Liver (tissue), 8 donors: ENCODE measurements at regions not wholly inside any gene's neighbourhood (a gene's known extent, or its start where the extent isn't known, plus 50 kb on each side); places are given as distances from the start of the nearest gene placed in this dataset.

Experiments used
- DNase-seq: peaks from one replicate; pipeline ENCODE4 v3.0.0-alpha.2; 2017; ENCODE audit warnings: low spot score
- H3K27ac ChIP-seq, 2 donors: one replicate each; pipeline ENCODE4 v1.7.0; 2013; ENCODE audit warnings: inconsistent platforms in 2 of 2, low read length in 2 of 2, control low read depth in 1 of 2, low read depth in 1 of 2, mild to moderate bottlenecking in 1 of 2
- H3K27me3 ChIP-seq, 4 donors: one replicate each; pipeline versions ENCODE4 v1.6.1 to v1.7.0; 2013; ENCODE audit warnings: low read length in 3 of 4, inconsistent platforms in 1 of 4, mild to moderate bottlenecking in 1 of 4, moderate library complexity in 1 of 4; ENCODE audit not compliant: control insufficient read depth in 4 of 4, insufficient read depth in 4 of 4
- H3K36me3 ChIP-seq, 4 donors: one replicate each; pipeline versions ENCODE4 v1.6.1 to v1.7.0; 2013; ENCODE audit warnings: low read length in 3 of 4, mild to moderate bottlenecking in 3 of 4, low read depth in 1 of 4, moderate library complexity in 1 of 4; ENCODE audit not compliant: control insufficient read depth in 4 of 4, insufficient read depth in 3 of 4
- H3K4me1 ChIP-seq, 4 donors: one replicate each; pipeline versions ENCODE4 v1.6.1 to v1.7.0; 2013; ENCODE audit warnings: low read length in 3 of 4, mild to moderate bottlenecking in 3 of 4, moderate library complexity in 1 of 4; ENCODE audit not compliant: control insufficient read depth in 4 of 4, insufficient read depth in 4 of 4
- H3K4me3 ChIP-seq, 3 donors: one replicate each; pipeline versions ENCODE4 v1.6.1 to v1.7.0; 2013; ENCODE audit warnings: low read length in 3 of 3, control low read depth in 1 of 3, low read depth in 1 of 3, mild to moderate bottlenecking in 1 of 3
- H3K9ac ChIP-seq, 2 donors: one replicate each; pipeline ENCODE4 v1.7.0; 2013; ENCODE audit warnings: low read length in 2 of 2, mild to moderate bottlenecking in 2 of 2, moderate library complexity in 2 of 2, control low read depth in 1 of 2, low read depth in 1 of 2
- H3K9me3 ChIP-seq, 4 donors: one replicate each; pipeline versions ENCODE4 v1.6.1 to v1.7.0; 2013; ENCODE audit warnings: low read length in 3 of 4; ENCODE audit not compliant: control insufficient read depth in 4 of 4
- EGR1 ChIP-seq, 2 donors: IDR thresholded peaks; 2 replicates each; pipeline ENCODE4 v1.6.1; 2016 to 2018; ENCODE audit warnings: antibody characterized with exemption in 2 of 2, low read depth in 2 of 2
- FOXA1 ChIP-seq: IDR thresholded peaks from 2 replicates; pipeline ENCODE4 v1.6.1; 2016; ENCODE audit warnings: antibody characterized with exemption
- GABPA ChIP-seq, 2 donors: IDR thresholded peaks in 1 of 2; conservative IDR thresholded peaks in 1 of 2; 2 replicates each; pipeline ENCODE4 v1.6.1; 2016; ENCODE audit warnings: antibody characterized with exemption in 2 of 2, mild to moderate bottlenecking in 1 of 2, moderate library complexity in 1 of 2
- HNF4A ChIP-seq, 2 donors: conservative IDR thresholded peaks; 2 replicates each; pipeline ENCODE4 v1.6.1; 2016; ENCODE audit warnings: antibody characterized with exemption in 2 of 2, mild to moderate bottlenecking in 2 of 2
- HNF4G ChIP-seq: IDR thresholded peaks from 2 replicates; pipeline ENCODE4 v1.6.1; 2016; ENCODE audit warnings: antibody characterized with exemption
- JUND ChIP-seq, 2 donors: IDR thresholded peaks; 2 replicates each; pipeline ENCODE4 v1.6.1; 2016; ENCODE audit warnings: antibody characterized with exemption in 2 of 2
- NR2F2 ChIP-seq: IDR thresholded peaks from 2 replicates; pipeline ENCODE4 v1.6.1; 2016; ENCODE audit warnings: antibody characterized with exemption
- RAD21 ChIP-seq, 2 donors: IDR thresholded peaks; 2 replicates each; pipeline ENCODE4 v1.6.1; 2016; ENCODE audit warnings: antibody characterized with exemption in 2 of 2, mild to moderate bottlenecking in 2 of 2
- RXRA ChIP-seq, 2 donors: IDR thresholded peaks; 2 replicates each; pipeline ENCODE4 v1.6.1; 2017 to 2018; ENCODE audit warnings: antibody characterized with exemption in 2 of 2, mild to moderate bottlenecking in 1 of 2
- SP1 ChIP-seq: IDR thresholded peaks from 2 replicates; pipeline ENCODE4 v1.6.1; 2018; ENCODE audit warnings: antibody characterized with exemption, mild to moderate bottlenecking
- YY1 ChIP-seq: IDR thresholded peaks from 2 replicates; pipeline ENCODE4 v1.6.1; 2016; ENCODE audit warnings: antibody characterized with exemption, mild to moderate bottlenecking
- whole genome bisulfite sequencing: extraction: QIAGEN DNeasy Blood & Tissue Kit; methylation state at CpG from one replicate; pipeline ENCODE4 v1.1.7; 2013; 5-methylcytosine and 5-hydroxymethylcytosine counted together
- TF ChIP-seq, protein P1 (sequence below): IDR thresholded peaks from 2 replicates; pipeline ENCODE4 v1.6.1; 2016; ENCODE audit warnings: antibody characterized with exemption, mild to moderate bottlenecking
- TF ChIP-seq, protein P2 (sequence below): fragments of 150-350 bp; IDR thresholded peaks from 2 replicates; pipeline ENCODE4 v1.5.1; 2017; ENCODE audit warnings: improper control_type of control experiment, low read depth, low read length; ENCODE audit not compliant: missing input control
- TF ChIP-seq, protein P3 (sequence below): IDR thresholded peaks from 2 replicates; pipeline ENCODE4 v1.6.1; 2016; ENCODE audit warnings: antibody characterized with exemption
- donor health status: healthy.
- donor health status: healthy.
- donor health status: healthy.
- donor health status: healthy.
- donor health status: healthy.

DNA sequence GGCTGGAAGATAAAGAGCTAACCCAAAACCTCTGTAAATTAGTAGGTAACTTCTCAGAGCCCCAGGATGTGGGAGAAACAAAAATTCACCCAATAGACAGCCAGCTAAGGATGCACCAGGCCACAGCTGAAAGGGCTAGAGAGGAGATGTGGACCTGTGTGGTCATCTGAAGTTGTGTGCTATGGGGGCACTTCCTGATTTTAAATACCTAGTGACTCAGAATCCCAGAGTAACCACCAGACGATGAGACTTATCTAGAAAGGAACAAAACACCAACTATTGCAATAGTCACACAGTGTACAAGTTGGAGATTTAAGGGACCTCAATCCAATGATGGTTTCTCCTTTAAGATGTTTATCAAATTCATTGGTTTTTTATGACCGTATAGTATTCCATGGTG, 408.3 kb upstream of the ANKRD30A start:
- Histone ChIP-seq H3K27me3 (no peaks in the 10 kb centered on the region), H3K36me3 (no peaks in the 10 kb centered on the region), H3K9ac (no peak overlapping the region), H3K4me3 (no peak overlapping the region), H3K4me1 (no peaks in the 10 kb centered on the region), H3K9me3 (no peaks in the 10 kb centered on the region), H3K27ac (no peak overlapping the region)
- WGBS = 83% methylated on average over 2 of the region's 2 CpGs
- no peak for DNase-seq
- TF ChIP-seq, protein P1, sequence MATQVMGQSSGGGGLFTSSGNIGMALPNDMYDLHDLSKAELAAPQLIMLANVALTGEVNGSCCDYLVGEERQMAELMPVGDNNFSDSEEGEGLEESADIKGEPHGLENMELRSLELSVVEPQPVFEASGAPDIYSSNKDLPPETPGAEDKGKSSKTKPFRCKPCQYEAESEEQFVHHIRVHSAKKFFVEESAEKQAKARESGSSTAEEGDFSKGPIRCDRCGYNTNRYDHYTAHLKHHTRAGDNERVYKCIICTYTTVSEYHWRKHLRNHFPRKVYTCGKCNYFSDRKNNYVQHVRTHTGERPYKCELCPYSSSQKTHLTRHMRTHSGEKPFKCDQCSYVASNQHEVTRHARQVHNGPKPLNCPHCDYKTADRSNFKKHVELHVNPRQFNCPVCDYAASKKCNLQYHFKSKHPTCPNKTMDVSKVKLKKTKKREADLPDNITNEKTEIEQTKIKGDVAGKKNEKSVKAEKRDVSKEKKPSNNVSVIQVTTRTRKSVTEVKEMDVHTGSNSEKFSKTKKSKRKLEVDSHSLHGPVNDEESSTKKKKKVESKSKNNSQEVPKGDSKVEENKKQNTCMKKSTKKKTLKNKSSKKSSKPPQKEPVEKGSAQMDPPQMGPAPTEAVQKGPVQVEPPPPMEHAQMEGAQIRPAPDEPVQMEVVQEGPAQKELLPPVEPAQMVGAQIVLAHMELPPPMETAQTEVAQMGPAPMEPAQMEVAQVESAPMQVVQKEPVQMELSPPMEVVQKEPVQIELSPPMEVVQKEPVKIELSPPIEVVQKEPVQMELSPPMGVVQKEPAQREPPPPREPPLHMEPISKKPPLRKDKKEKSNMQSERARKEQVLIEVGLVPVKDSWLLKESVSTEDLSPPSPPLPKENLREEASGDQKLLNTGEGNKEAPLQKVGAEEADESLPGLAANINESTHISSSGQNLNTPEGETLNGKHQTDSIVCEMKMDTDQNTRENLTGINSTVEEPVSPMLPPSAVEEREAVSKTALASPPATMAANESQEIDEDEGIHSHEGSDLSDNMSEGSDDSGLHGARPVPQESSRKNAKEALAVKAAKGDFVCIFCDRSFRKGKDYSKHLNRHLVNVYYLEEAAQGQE = no peak
- TF ChIP-seq RXRA (IDR thresholded peaks at IDR 0.05) (no peak), EGR1 (IDR thresholded peaks at IDR 0.05; ENCODE audit: low read depth in 2 of 2) (no peak), RAD21 (IDR thresholded peaks at IDR 0.05) (no peak)
- TF ChIP-seq, protein P2, sequence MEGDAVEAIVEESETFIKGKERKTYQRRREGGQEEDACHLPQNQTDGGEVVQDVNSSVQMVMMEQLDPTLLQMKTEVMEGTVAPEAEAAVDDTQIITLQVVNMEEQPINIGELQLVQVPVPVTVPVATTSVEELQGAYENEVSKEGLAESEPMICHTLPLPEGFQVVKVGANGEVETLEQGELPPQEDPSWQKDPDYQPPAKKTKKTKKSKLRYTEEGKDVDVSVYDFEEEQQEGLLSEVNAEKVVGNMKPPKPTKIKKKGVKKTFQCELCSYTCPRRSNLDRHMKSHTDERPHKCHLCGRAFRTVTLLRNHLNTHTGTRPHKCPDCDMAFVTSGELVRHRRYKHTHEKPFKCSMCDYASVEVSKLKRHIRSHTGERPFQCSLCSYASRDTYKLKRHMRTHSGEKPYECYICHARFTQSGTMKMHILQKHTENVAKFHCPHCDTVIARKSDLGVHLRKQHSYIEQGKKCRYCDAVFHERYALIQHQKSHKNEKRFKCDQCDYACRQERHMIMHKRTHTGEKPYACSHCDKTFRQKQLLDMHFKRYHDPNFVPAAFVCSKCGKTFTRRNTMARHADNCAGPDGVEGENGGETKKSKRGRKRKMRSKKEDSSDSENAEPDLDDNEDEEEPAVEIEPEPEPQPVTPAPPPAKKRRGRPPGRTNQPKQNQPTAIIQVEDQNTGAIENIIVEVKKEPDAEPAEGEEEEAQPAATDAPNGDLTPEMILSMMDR = no peak

DNA sequence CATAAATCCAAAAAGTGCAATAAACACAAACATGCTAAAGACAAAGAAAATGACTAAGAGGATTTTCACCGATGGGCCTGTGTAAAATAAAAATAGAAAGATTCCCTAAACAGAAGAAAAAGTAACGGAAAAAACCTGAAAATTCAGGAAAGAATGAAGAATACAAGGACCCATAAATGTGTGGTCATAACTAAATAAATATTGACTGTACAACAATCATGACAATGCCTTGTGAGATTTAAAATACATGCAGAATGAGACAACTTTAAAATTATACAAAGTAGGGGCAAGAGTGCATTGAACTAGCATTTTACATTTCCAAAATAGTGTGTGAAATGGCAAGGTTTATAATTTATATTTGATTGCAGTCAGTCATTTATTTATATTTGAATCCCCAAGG, 409.1 kb upstream of the ANKRD30A start:
- DNase-seq = no peak
- Histone ChIP-seq H3K4me1 (no peaks in the 10 kb centered on the region), H3K9me3 (no peaks in the 10 kb centered on the region), H3K27me3 (no peaks in the 10 kb centered on the region), H3K36me3 (no peaks in the 10 kb centered on the region), H3K9ac (no peak overlapping the region), H3K27ac (no peak overlapping the region), H3K4me3 (no peak overlapping the region)
- TF ChIP-seq SP1 (no peak), GABPA (IDR thresholded peaks at IDR 0.05 in 1 of 2, conservative IDR thresholded peaks at IDR 0.05 in 1 of 2) (no peak), JUND (IDR thresholded peaks at IDR 0.05) (no peak), HNF4A (conservative IDR thresholded peaks at IDR 0.05) (no peak), RAD21 (IDR thresholded peaks at IDR 0.05) (no peak), EGR1 (IDR thresholded peaks at IDR 0.05; ENCODE audit: low read depth in 2 of 2) (no peak), NR2F2 (no peak), RXRA (IDR thresholded peaks at IDR 0.05) (no peak), HNF4G (no peak), YY1 (no peak), FOXA1 (no peak)
- TF ChIP-seq, protein P2 = no peak
- TF ChIP-seq, protein P3, sequence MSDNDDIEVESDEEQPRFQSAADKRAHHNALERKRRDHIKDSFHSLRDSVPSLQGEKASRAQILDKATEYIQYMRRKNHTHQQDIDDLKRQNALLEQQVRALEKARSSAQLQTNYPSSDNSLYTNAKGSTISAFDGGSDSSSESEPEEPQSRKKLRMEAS = no peak
- WGBS = 93% methylated on average over 2 of the region's 2 CpGs
